ENCODE measurements at regions not wholly inside any gene's neighbourhood (a gene's known extent, or its start where the extent isn't known, plus 50 kb on each side); places are given as distances from the start of the nearest gene placed in this dataset.

GRCh38 chr7:120221666-120222065, 51.3 kb upstream of the KCND2 start:
- TF ChIP-seq CTCF (IDR thresholded peaks at IDR 0.05) (no peak), POLR2A (IDR thresholded peaks at IDR 0.05) (no peak)

All from breast epithelium (tissue), 3 donors.